Tongue (tissue), 1 donor: ENCODE measurements at regions not wholly inside any gene's neighbourhood (a gene's known extent, or its start where the extent isn't known, plus 50 kb on each side); places are given as distances from the start of the nearest gene placed in this dataset.
"Not testable (repeated sequence)": the region's sequence is repeated elsewhere in the genome, so short reads cannot be mapped to it uniquely, and the experiment has no call there.

Source experiments
- DNase-seq: peaks from one replicate; pipeline ENCODE4 v3.0.0-alpha.2; 2015

DNA sequence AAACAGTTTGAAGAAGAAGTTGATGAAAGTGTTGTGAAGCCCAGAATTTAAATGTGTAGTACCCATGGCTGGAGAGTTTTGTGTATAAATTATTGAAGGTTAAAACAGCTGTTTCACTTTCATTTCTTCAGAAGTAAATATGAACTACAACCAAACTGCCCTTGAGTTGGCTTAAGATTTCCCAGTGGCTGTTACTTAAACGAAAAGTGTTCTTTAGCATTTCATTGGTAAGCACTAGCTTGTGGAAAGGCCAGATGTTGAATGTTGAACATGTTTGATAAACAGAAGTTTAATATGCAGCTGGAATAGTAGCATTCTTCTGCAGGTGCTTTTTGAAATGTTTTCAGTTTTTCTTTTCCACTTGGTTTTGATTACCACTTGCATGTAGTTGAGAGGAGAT, 83.2 kb upstream of the TNRC6B start:
- DNase-seq, result peak; percentile 40

GRCh38 chr22:40099887-40100286, 77.8 kb upstream of the TNRC6B start:
- not testable (repeated sequence) for DNase-seq

- DNase-seq, result no peak
Measured at GRCh38 chr22:40105755-40106154, 72.0 kb upstream of the TNRC6B start.

GRCh38 chr22:40107244-40107643, 70.5 kb upstream of the TNRC6B start:
- DNase-seq, result peak; percentile 19

GRCh38 chr22:40107851-40108378, 69.8 kb upstream of the TNRC6B start:
- peak; percentile 44 for DNase-seq

DNA sequence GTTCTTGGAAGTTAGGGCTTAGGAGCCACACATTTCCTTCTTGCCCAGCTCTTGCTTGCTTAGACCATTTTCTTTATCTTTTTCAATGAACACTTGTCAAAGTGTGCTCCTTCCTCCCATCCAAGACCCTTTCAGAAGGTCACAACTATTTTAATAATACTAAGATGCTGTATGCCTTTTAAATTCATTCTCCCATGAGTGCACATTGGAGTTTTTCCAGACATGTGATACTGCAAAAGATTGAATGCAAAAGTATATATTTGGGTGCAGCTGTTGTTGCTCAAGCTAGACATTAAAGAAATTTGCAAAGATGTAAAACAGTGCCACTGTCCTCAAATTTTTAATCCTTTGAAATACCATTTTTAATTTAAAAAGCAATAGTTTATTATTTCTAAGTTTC, 69.3 kb upstream of the TNRC6B start:
- peak; percentile 26 for DNase-seq

- DNase-seq, result not testable (repeated sequence)
Measured at GRCh38 chr22:40108926-40109325, 68.8 kb upstream of the TNRC6B start.

DNA sequence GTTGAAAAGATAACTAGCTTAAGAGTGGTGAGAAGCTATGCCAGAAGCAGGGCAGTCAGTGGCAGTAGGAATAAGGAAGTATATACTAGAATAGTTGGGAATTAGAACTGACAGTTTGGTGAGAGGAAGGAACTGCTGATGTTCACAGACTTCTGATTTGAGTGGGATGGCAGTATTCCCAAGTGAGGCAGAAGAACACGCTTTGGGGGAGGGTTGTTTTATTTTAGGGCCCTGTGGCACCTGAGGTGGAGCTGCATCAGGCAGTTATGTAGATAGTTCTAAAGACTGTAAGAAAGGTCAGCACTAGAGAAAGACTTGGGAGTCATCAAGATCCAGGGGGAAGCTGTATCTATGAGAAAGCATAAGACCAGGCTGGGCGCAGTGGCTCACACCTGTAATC, 66.3 kb upstream of the TNRC6B start:
- no peak for DNase-seq

DNA sequence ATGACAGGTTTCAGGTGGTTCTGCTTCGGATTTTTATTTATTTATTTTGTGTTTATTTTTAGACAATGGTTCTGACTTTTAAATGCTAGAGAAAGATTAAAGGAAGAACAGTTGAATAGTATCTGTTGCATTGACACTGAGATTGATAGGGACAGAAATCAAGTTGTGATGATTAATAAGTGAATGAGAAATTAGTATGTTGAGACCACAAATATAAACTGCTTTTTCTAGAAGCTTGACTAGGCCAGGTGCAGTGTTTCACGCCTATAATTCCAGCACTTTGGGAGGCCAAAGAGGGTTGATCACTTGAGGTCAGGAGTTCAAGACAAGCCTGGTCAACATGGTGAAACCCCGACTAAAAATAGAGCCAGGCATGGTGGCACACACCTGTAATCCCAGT, 65.1 kb upstream of the TNRC6B start:
- DNase-seq, result no peak

- DNase-seq, result no peak
Measured at GRCh38 chr22:40113696-40114095, 64.0 kb upstream of the TNRC6B start.

DNA sequence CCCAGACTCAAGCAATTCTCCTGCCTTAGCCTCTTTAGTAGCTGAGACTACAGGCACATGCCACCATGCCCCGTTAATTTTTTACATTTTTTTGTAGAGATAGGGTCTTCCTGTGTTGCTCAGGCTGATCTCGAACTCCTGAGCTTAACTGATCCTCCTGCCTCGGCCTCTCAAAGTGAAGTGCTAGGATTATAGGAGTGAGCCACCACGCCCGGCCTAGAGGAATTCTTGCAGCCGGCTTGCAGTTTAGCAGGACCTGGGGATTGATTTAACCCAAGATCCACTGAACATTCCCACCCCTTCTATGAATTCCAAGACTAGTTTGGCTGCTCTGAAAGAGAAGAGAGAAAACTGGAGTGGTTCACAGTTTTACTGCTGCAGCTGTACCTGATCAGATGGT, 63.3 kb upstream of the TNRC6B start:
- DNase-seq, result no peak

DNA sequence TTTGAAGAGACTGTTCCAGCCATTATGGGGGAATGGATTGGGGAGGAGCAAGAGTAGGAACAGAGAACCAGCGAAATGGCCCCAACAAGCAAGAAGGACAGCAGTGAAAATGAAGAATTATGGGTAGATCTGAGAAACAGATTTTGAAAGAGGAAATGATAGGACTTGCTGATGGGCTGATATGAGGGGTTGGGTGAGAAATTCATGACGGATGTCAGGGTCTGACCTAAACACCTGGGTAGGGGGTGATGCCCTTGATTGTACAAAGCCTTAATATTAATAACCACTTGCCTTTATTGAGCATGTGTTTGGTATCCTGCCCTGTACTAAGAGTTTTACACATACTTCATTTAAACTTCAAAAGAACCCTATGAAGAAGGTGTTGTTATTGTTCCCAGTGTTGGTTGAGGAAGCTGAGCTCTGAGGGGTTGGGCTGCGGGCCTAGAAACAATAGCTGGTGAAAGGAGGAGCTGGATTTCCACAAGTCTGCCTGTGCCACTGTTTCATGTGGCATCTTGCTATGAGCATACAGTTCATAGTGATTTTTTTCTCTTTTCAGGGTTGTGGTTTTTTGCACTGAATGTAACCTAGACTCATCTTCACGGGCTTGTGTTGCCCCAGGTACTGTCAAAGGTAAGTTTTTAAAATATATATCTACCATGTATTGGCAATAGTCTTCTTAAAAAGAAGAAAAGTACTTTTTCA, 61.1 kb upstream of the TNRC6B start:
- no peak for DNase-seq

GRCh38 chr22:40118979-40119378, 58.7 kb upstream of the TNRC6B start:
- no peak for DNase-seq

GRCh38 chr22:40120848-40121247, 56.9 kb upstream of the TNRC6B start:
- DNase-seq, result no peak

DNA sequence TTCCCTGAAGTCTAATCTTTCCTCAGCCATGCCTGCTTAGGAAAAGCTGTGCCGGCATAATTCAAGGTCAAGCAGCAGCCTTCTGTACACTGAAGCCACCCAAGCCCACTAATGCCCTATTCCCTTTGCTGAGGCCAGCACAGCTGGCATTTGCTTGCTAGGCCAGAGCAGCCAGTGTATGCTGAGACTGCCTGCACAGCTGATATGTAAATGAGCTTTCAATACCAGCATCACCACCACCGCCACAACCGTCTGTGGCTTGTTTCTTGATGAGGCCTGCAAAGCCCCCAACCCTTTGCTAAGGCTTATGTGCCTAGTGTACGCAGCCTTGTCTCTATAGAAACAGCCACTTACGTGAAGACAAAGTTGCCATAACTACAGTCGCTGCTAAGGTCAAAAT, 56.3 kb upstream of the TNRC6B start:
- DNase-seq, result peak; percentile 54

- DNase-seq, result no peak
Measured at GRCh38 chr22:40122792-40123191, 54.9 kb upstream of the TNRC6B start.

- DNase-seq, result no peak
Measured at GRCh38 chr22:40123387-40123786, 54.3 kb upstream of the TNRC6B start.
